SHP77 (cell line): ENCODE measurements at regions not wholly inside any gene's neighbourhood (a gene's known extent, or its start where the extent isn't known, plus 50 kb on each side); places are given as distances from the start of the nearest gene placed in this dataset.
"Not testable (repeated sequence)": the region's sequence is repeated elsewhere in the genome, so short reads cannot be mapped to it uniquely, and the experiment has no call there.

Source experiments
- DNase-seq, 2 experiments: peaks; one replicate each; lab custom pipeline; 2025; lab: John Stamatoyannopoulos, UW

DNA sequence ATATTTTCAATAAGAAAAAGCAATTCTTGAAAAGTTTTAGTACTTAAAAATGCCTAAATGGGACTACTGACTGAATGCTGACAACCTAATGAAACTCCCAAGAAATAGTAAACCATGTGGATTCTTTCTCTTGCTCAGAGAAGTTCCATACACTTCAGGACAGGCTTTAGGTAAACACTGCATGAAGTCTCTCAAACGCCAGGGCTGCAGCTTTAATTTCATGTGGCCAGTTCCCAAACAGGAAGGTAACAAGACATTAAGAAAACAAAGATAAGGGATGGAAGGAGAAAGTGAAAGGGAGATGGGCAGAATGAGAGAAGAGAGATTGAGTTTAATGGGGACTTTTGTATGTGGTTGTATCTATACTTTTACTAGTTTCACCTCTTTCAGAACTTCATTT lies 734.7 kb upstream of the PKDCC start:
- no peak for DNase-seq

DNA sequence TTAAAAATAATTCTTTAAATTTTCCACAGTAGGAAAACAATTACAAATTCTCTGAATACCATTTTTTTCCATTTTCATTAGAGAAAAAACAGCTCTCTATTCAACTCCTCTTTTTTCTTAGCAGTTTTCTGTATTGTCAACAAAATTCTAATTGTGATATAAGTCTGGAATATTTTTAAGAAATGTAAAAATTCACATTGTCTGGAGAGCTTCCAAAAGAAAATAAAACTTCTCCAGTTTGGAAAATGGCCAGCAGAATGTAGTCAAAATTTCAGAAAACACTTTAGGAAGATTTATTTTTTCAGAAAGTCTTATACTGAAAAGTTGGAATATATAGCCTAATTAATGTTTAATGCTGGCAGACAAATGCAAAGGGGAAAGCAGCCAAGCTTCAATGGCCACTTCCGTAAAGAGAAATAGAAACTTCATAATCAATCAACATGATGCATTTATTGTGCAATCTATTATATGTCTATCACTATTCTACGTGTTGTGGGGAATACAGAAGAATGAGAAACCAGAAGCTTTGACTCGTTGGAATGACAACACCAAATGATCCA lies 733.2 kb upstream of the PKDCC start:
- DNase-seq: no peak

DNA sequence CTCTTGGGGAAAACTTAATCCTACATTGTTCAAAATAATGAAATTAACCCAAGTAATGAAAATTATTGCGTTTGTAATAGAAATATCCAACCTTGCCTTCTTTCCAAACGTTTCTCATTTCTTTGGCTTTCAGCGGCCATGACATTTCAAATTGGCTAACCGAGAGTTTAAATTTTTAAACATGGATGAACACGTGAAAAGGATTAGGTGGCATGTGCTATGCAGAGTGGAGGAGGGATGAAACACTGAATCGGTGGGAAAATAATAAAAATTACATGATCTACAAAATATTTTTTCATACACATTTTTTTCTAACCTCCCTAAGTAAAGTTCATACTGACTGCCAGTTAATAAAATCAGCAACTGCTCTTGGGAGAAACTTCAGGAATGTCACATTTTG lies 728.4 kb upstream of the PKDCC start:
- no peak for DNase-seq

DNA sequence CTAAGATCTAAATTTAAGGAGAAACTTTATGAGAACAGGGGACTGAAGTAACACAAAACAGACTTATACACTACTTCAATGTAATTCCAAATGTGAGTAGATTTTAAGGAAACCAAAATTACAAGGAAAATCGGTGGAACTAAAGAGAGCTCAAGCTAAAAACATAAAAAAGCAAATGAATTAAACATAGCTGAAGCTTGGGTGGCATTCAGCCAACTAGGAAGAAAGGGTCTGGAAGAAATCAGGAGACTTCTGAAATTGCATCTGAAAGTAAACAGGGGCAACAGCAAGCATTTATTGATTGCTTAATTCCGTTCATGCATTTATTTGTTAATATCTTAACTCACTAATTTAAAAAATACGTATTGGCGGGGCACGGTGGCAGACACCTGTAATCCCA lies 727.3 kb upstream of the PKDCC start:
- DNase-seq: no peak

DNA sequence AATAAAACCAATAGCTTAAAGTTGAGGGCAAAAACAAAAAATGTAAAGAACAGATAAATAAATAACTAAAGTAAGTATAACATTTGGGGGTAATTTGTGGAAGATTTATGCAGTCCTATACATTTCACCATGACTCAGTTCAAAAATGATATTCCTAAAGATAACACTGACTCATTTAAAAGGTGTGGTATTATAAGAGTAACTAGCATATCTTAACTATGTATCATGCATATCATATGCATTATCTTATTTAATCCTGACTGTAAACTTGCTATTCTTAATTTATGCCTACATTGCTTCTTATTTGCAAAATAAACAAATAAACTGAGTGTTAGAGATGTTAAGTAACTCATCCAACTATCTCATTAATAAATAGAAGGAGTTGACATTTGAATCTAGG lies 726.5 kb upstream of the PKDCC start:
- no peak for DNase-seq

DNA sequence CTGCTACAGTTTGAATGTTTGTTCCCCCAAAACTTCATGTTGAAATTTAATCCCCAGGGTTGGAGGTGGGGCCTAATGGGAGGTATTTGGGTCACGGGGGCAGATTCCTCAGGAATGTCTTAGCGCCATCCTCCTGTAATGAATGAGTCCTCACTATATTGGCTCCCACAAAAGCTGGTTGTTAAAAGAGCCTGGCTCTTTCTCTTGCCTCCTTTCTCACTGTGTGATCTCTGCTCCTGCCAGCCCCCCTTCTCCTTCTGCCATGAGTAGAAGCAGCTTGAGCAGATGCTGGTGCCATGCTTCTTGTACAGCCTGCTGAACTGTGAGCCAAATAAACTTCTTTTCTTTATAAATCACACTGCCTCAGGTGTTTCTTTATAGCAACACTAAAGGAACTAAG lies 721.0 kb upstream of the PKDCC start:
- no peak for DNase-seq

DNA sequence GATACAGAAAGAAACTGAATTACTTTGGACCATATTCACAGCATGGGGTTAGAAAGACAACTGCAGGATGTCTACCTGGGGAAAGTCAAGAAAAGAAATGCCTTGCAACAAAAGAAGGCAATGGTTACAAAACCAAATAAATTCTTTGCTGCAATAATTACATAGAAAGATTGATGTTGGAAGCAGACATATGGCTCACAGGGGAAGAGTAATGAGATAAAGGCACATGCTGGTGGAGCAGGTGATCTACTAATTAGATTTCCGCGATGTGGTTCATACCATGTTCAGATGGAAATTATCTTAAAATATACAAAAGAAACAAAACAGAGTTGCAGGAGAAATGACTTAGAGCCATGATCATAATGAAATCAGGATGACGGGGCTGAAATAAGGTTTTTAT lies 718.8 kb upstream of the PKDCC start:
- DNase-seq: no peak

DNA sequence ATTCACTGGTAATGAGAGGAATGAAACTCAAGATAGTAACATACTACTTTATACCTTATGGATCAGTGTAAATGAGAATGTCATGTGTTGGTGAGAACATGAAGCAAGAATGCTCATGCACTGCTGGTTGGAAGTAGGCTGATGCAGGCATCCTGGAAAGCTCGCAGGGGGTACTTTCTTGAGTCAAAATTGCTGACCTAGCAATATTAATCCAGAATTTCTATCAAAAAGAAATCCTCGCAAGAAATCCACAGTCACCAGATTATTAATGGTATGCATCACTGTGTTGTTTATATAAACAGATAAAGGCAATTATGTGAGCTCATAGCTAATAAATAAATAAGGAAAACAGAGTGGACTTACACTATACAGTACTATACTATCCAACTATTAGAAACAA lies 713.7 kb upstream of the PKDCC start:
- DNase-seq: no peak

DNA sequence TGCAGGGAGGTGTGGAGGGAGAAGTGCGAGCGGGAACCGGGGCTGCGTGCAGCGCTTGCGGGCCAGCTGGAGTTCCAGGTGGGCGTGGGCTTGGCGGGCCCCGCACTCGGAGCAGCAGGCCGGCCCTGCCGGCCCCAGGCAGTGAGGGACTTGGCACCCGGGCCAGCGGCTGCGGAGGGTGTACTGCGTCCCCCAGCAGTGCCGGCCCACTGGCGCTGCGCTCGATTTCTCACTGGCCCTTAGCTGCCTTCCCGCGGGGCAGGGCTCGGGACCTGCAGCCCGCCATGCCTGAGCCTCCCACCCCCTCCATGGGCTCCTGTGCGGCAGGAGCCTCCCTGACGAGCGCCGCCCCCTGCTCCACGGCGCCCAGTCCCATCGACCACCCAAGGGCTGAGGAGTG lies 712.2 kb upstream of the PKDCC start:
- not testable (repeated sequence) for DNase-seq

DNA sequence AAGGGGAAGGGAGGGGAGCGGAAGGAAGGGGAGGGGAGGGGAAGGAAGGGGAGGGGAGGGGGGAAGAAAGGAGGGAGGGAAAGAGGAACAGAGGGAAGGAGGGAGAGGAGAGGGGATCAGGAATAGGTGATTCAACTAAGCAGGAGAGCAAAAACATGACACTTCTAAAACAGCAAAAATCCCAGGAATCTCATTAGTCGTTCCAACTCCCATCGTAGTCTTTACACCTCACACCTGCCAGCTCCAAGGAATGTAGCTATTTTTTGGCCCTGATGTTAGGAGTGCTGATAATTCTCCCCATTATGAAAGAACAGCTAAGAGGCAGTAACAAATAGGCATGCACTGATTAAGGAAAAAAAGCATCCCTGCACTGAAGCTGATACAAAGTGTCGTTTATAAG lies 709.9 kb upstream of the PKDCC start:
- DNase-seq: no peak

DNA sequence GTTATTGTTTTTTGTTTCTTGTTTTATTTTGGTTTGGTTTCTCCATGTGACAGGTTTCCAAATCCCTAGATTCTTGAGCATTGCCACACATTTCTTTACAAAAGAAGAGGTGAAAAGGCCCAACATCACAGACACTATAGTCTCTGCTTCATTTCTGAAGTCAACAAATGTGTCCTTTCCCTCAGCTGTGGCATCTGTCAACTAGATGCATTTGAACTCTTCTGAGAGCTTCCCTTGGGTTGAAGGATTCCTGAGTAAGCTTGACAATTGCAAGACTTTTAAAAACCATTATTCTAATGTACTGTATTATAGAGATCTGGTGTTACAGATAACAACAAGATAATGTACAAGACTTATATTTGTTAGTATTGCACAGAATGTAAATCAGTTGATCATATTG lies 703.3 kb upstream of the PKDCC start:
- DNase-seq: no peak

DNA sequence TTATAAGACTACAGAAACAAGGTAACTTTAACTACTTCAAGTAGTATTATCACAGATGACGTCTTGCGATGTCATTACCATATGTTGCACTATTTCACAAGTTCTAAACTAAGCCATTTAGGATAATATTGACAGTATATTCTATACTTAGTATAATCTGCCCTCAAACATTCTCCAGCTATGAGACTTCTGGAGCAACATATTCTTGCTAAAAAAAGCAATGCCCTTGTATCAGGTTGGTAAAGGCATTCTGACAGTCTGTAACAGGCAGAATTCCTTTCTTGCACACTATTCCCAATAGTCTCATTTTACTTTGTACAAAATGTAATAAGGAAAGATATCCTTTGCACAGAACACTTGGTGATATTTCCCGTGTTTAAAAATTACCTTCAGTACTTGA lies 694.8 kb upstream of the PKDCC start:
- no peak for DNase-seq

DNA sequence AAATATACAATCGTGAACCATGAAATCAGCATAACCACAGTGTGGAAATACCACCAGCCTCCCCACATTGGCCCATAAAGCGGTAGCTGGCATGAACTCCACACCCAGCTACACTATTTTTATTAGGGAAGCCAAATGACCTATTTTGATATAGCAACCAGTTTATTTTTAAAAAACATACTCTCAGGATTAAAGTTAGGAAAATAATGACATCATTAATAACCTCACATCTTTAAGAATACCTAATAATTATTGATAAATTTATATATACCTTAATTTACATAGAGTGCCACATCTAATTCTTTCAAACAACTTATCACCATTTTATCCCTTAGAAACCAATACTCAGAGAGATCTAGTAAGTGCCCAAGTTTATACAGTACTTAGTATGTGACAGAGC lies 692.0 kb upstream of the PKDCC start:
- DNase-seq: no peak

DNA sequence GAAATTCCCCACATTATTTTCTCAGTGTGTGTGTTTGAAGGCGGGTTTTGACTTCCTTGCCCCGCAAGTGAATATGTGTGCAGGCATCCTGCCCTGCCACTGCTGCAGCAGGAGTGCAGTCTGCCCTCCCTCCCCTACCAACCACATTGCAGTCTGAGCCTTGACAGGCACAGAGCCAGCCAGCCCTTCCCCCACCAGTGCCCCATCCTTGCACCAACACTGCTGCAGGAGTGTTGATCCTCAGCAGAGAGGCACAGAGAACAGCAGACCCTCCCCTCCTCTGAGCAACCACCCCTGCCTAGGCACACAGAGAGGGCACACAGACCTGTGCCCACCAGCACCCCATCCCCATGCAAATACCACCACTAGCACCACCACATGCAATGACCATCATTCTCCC lies 683.0 kb upstream of the PKDCC start:
- DNase-seq: no peak

DNA sequence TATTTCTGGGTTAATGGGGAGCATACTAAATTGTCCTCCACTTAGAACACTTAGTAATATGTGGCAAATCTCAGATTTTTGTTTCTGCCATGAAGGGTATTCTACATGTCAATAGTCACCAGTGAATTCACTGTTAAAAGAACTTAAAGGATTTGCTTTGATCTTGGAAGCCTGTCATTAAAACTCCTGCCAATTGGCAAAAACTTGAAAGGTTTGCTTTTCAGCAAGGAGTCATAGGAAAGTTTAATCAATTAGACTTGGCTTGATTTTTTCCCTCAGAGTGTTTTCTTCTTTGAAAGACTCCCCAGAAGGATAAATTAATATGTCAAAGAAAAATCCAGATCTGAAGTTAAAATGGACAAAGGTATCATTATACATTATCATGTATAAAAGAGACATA lies 671.9 kb upstream of the PKDCC start:
- DNase-seq: no peak

DNA sequence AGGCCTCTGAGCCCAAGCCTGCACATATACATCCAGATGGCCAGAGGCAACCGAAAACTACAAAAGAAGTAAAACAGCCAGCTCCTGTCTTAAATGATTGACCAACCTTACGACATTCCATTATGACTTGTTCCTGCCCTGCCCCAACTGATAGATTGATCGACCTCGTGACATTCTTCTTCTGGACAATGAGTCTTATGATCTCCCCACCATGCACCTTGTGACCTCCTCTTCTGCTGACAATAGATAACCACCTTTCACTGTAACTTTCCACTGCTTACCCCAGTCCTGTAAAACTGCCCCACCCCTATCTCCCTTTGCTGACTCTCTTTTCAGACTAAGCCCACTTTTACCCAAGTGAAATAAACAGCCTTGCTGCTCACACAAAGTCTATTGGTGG lies 670.0 kb upstream of the PKDCC start:
- no peak for DNase-seq

DNA sequence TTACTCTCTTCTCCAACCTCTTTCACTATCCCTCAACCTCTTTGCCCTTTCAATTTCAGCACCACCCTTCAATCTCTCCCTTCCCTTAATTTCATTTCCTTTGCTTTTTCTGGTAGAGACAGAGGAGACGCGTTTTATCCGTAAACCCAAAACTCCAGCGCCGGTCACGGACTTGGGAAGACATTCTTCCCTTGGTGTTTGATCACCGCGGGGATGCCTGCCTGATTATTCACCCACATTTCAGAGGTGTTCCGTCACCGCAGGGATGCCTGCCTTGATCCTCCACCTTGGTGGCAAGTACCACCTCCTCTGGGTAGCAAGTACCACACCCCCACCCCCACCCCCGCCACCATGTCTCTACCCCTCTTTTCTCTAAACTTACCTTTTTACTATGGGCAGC lies 669.4 kb upstream of the PKDCC start:
- DNase-seq: no peak

DNA sequence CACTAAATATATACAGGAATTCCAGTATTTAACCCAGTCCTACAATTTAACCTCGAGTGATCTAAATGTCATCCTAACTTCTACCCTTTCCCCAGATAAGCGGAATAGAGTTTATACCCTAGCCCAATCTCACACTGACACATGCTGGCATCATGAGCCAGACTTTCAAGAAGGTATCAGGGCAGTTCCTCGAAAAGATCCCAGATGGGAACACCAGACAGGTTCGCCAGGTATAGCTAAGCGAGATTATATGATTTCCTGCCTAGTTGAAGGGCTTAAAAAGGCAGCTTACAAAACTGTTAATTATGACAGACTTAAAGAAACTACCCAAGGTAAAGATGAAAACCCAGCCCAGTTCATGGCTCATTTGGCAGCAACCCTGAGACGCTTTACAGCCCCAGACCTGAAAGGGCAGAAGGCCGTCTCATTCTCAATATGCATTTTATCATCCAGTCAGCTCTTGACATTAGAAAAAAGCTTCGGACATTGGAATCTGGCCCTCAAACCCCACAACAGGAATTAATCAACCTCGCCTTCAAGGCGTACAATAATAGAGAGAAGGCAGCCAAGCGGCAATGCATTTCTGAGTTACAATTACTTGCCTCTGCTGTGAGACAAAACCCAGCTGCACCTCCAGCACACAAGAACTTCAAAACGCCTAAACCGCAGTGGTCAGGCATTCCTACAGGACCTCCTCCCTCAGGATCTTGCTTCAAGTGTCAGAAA lies 668.2 kb upstream of the PKDCC start:
- DNase-seq: no peak

DNA sequence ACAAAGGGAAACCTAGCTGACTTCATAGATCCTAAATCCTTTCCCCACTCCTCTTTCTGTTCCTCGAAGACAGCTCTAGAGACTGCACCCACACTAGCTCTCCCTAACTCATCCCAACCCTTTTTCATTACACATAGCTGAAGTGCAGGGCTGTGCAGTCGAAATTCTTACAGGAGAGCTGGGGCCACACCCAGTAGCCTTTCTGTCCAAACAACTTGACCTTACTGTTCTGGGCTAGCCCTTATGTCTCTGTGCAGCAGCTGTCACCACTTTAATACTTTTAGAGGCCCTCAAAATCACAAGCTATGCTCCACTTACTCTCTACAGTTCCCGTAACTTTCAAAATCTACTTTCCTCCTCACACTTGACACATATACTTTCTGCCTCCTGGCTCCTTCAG lies 666.1 kb upstream of the PKDCC start:
- no peak for DNase-seq

DNA sequence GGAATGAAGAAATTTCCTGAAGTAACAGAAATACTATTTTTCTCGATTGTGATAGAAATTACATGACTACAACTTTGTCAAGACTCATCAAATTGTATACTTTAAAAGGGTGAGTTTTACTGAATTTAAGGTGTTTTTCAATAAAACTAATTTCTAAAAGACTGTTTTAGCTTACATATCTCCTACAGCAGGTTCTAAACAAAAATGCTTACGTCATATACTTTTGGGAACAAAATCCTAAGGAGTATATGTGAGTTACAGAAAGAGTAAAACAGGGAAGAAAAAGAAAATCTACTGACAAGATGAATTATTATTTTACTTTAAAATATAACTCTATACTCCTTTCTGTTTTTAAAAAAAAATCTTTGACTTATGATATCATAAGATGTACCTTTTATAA lies 660.3 kb upstream of the PKDCC start:
- DNase-seq: no peak

DNA sequence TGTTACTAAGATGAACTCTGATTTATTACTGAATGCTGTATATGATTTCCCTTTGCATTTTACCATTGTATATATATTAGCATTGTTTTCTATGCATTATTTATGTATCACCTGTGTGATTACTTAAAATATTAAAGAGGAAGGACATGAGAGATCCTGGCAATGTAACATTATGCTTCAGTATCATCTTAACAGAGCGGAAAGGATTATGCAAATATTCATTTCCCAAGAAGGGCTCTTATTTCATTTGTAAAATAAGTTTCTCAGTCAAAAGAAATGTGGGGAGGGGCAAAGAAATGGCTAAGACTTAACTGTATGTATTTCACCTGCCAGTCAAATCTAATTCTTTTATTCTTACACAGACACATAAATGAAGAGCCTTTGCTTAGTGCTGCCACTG lies 654.2 kb upstream of the PKDCC start:
- no peak for DNase-seq

DNA sequence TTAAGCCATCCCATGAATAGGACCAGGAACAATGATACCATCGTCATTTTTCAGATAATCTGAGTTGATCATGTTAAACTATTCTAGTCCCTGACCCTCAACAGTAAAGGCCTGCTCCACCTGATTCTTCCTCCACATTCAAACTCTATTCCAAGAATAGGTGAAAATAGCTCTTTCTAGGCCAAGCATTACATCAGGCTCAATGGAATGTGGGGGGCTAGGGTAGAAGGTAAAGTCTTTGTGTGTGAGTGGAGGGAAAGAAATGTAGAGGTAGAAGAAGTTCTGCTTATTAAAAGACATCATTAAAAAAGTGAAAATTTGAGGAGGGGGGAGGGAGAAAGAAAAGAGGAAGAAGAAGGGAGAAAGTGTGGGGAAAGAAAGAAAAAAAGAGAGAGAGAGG lies 653.3 kb upstream of the PKDCC start:
- no peak for DNase-seq

DNA sequence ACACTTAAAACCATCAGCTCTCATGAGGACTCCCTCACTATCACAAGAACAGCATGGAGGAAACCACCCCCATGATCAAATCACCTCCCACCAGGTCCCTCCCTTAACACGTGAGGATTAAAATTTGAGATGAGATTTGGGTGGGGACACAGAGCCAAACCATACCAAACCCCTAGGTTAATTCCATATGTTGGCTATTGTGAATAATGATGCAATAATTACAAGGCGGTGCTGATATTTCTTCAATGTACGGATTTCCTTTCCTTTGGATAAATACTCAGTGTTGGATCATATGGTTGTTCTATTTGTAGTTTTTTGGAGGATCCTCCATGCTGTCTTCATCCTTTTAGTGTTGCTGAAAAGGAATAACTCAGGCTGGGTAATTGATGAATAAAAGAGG lies 652.1 kb upstream of the PKDCC start:
- DNase-seq: no peak

DNA sequence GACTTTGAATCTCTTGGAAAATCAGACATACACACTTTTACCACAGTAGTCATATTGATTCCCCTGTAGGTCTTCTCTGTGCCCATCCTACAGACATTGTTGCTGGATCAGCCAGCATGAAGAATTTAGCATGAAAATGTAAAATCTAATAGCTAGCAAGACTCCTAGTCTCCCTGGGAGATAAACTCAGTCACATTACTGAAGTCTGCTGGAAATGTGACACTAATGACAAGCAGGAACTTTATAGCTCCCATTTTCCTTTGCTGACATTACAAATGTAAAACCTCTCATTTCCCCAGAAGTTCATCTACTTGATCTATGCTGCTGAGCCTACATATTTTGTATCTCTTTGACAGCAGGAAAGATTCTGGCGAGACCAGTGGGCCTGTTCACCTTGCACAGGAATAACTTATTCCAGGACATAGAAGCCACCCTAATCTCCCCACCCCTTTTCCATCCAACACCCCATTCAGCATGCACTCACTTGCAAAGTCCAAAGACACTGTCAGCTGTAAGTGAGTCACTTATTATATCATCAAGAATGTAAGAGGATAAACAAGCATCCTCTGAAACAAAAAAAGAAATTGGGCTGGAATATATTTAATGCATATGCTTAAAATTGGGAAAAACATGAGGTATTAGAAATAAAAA lies 648.3 kb upstream of the PKDCC start:
- DNase-seq: no peak
